ENCODE measurements at regions not wholly inside any gene's neighbourhood (a gene's known extent, or its start where the extent isn't known, plus 50 kb on each side); places are given as distances from the start of the nearest gene placed in this dataset.

- H3K4me3 ChIP-seq (ENCODE audit: low read depth, low read length) = no peak overlapping the region
- no peak for TF ChIP-seq CTCF (IDR thresholded peaks at IDR 0.05; ENCODE audit: insufficient read depth, low read depth, low read length, missing control alignments)
- peak; percentile 26 for DNase-seq (ENCODE audit: low read depth)
Observed at GRCh38 chr13:31880851-31881494, 141.6 kb downstream of the RXFP2 start.

GRCh38 chr13:31881495-31881882 is 142.2 kb downstream of the RXFP2 start:
- no peak for DNase-seq (ENCODE audit: low read depth)
- H3K4me3 ChIP-seq (ENCODE audit: low read depth, low read length) = no peak overlapping the region
- no peak for TF ChIP-seq CTCF (IDR thresholded peaks at IDR 0.05; ENCODE audit: insufficient read depth, low read depth, low read length, missing control alignments)

- no peak for TF ChIP-seq CTCF (IDR thresholded peaks at IDR 0.05; ENCODE audit: insufficient read depth, low read depth, low read length, missing control alignments)
- DNase-seq (ENCODE audit: low read depth) = no peak
Observed at GRCh38 chr13:31882794-31883193, 143.5 kb downstream of the RXFP2 start.

GRCh38 chr13:31884556-31884955 is 145.2 kb downstream of the RXFP2 start:
- TF ChIP-seq CTCF (IDR thresholded peaks at IDR 0.05; ENCODE audit: insufficient read depth, low read depth, low read length, missing control alignments) = no peak
- no peak for DNase-seq (ENCODE audit: low read depth)
- H3K4me3 ChIP-seq (ENCODE audit: low read depth, low read length) = no peak overlapping the region

More at GRCh38 chr13:31882794-31883193, 143.5 kb downstream of the RXFP2 start:
- H3K4me3 ChIP-seq (ENCODE audit: low read depth, low read length) = no peak overlapping the region

- no peak overlapping the region for H3K4me3 ChIP-seq (ENCODE audit: low read depth, low read length)
- no peak for DNase-seq (ENCODE audit: low read depth)
- TF ChIP-seq CTCF (IDR thresholded peaks at IDR 0.05; ENCODE audit: insufficient read depth, low read depth, low read length, missing control alignments) = no peak
Observed at GRCh38 chr13:31885994-31886393, 145.6 kb upstream of the FRY start.

- no peak for TF ChIP-seq CTCF (IDR thresholded peaks at IDR 0.05; ENCODE audit: insufficient read depth, low read depth, low read length, missing control alignments)
- H3K4me3 ChIP-seq (ENCODE audit: low read depth, low read length) = no peak overlapping the region
- no peak for DNase-seq (ENCODE audit: low read depth)
Observed at GRCh38 chr13:31887286-31887685, 144.3 kb upstream of the FRY start.

- no peak overlapping the region for H3K4me3 ChIP-seq (ENCODE audit: low read depth, low read length)
- DNase-seq (ENCODE audit: low read depth) = no peak
- TF ChIP-seq CTCF (IDR thresholded peaks at IDR 0.05; ENCODE audit: insufficient read depth, low read depth, low read length, missing control alignments) = no peak
Observed at GRCh38 chr13:31890946-31891345, 140.6 kb upstream of the FRY start.
